CD4-positive, alpha-beta T cell treated with Interferon alpha-2 for 1 hour (primary cell): ENCODE measurements at regions not wholly inside any gene's neighbourhood (a gene's known extent, or its start where the extent isn't known, plus 50 kb on each side); places are given as distances from the start of the nearest gene placed in this dataset.

Experiments used
- DNase-seq, 2 donors: peaks; one replicate each; pipeline ENCODE4 v3.0.0-alpha.2; 2020 to 2022

- no peak for DNase-seq
These were observed 558.8 kb downstream of the MID1IP1 start for GRCh38 chrX:39360101-39360500.

- no peak for DNase-seq
These were observed 560.5 kb downstream of the MID1IP1 start for GRCh38 chrX:39361736-39362135.

GRCh38 chrX:39367416-39367815 lies 566.2 kb downstream of the MID1IP1 start:
- DNase-seq, result no peak

GRCh38 chrX:39372115-39372514 lies 570.9 kb downstream of the MID1IP1 start:
- DNase-seq, result no peak

- DNase-seq, result no peak
These were observed 575.9 kb downstream of the MID1IP1 start for GRCh38 chrX:39377157-39377556.

GRCh38 chrX:39377773-39378172 lies 576.5 kb downstream of the MID1IP1 start:
- no peak for DNase-seq

- no peak for DNase-seq
These were observed 580.2 kb downstream of the MID1IP1 start for GRCh38 chrX:39381422-39381821.

- DNase-seq, result no peak
These were observed 583.7 kb downstream of the MID1IP1 start for GRCh38 chrX:39384996-39385395.

GRCh38 chrX:39388730-39389129 lies 587.5 kb downstream of the MID1IP1 start:
- no peak for DNase-seq

- DNase-seq, result no peak
These were observed 595.2 kb downstream of the MID1IP1 start for GRCh38 chrX:39396358-39396995.

GRCh38 chrX:39397561-39398199 lies 596.4 kb downstream of the MID1IP1 start:
- DNase-seq, result no peak

- no peak for DNase-seq
These were observed 597.1 kb downstream of the MID1IP1 start for GRCh38 chrX:39398215-39398962.

- no peak for DNase-seq
These were observed 597.7 kb downstream of the MID1IP1 start for GRCh38 chrX:39398963-39399261.

- no peak for DNase-seq
These were observed 598.1 kb downstream of the MID1IP1 start for GRCh38 chrX:39399387-39399786.

- DNase-seq, result no peak
These were observed 600.3 kb downstream of the MID1IP1 start for GRCh38 chrX:39401483-39402110.

- DNase-seq, result no peak
These were observed 600.9 kb downstream of the MID1IP1 start for GRCh38 chrX:39402158-39402557.

GRCh38 chrX:39406799-39407198 lies 605.5 kb downstream of the MID1IP1 start:
- no peak for DNase-seq

GRCh38 chrX:39409246-39409917 lies 608.1 kb downstream of the MID1IP1 start:
- DNase-seq, result no peak

GRCh38 chrX:39414290-39414854 lies 613.1 kb downstream of the MID1IP1 start:
- no peak for DNase-seq

- DNase-seq, result no peak
These were observed 615.4 kb downstream of the MID1IP1 start for GRCh38 chrX:39416547-39417260.

GRCh38 chrX:39418254-39418704 lies 617.0 kb downstream of the MID1IP1 start:
- DNase-seq, result no peak
